Osteoblast (primary cell): ENCODE measurements at regions not wholly inside any gene's neighbourhood (a gene's known extent, or its start where the extent isn't known, plus 50 kb on each side); places are given as distances from the start of the nearest gene placed in this dataset.

Experiments used
- DNase-seq: peaks from one replicate; pipeline ENCODE4 v3.0.0; 2011; ENCODE audit warnings: low spot score, mixed read lengths; ENCODE audit not compliant: insufficient read length; ENCODE audit errors: missing footprints
- H2AFZ ChIP-seq: 2 replicates; pipeline ENCODE4 v1.6.0; 2011; ENCODE audit warnings: mild to moderate bottlenecking, low read length
- H3K27ac ChIP-seq: 2 replicates; pipeline ENCODE4 v1.5.1; 2011; ENCODE audit warnings: mild to moderate bottlenecking, low read depth, low read length, moderate library complexity
- H3K27me3 ChIP-seq: 2 replicates; pipeline ENCODE4 v1.6.0; 2012; ENCODE audit warnings: mild to moderate bottlenecking, control low read depth, inconsistent platforms, low read length, moderate library complexity; ENCODE audit not compliant: insufficient read depth
- H3K36me3 ChIP-seq: 2 replicates; pipeline ENCODE4 v1.5.1; 2011; ENCODE audit warnings: mild to moderate bottlenecking, low read length, control low read depth, moderate library complexity; ENCODE audit not compliant: insufficient read depth
- H3K4me1 ChIP-seq: 2 replicates; pipeline ENCODE4 v1.5.1; 2011; ENCODE audit warnings: mild to moderate bottlenecking, low read length, control low read depth, moderate library complexity; ENCODE audit not compliant: insufficient read depth
- H3K4me2 ChIP-seq: 2 replicates; pipeline ENCODE4 v1.6.0; 2011; ENCODE audit warnings: mild to moderate bottlenecking, low read length; ENCODE audit not compliant: insufficient read depth
- H3K4me3 ChIP-seq: fragments of 200-600 bp; sonication (generic); 3 replicates; pipeline ENCODE4 v1.5.1; 2012; ENCODE audit warnings: mild to moderate bottlenecking, low read length, inconsistent platforms; ENCODE audit not compliant: insufficient read depth
- H3K79me2 ChIP-seq: 2 replicates; pipeline ENCODE4 v1.6.0; 2012; ENCODE audit warnings: mild to moderate bottlenecking, low read length, control low read depth, inconsistent platforms; ENCODE audit not compliant: insufficient read depth
- H3K9me3 ChIP-seq: 2 replicates; pipeline ENCODE4 v1.5.1; 2011; ENCODE audit warnings: low read depth, low read length, control low read depth
- H4K20me1 ChIP-seq: 2 replicates; pipeline ENCODE4 v1.6.0; 2012; ENCODE audit warnings: mild to moderate bottlenecking, low read length, control low read depth; ENCODE audit not compliant: insufficient read depth
- CTCF ChIP-seq: IDR thresholded peaks from 2 replicates; pipeline ENCODE4 v1.5.1; 2011; ENCODE audit warnings: mild to moderate bottlenecking, low read depth, low read length, moderate library complexity; ENCODE audit errors: extremely low read depth

- DNase-seq: no peak
- H3K36me3 ChIP-seq: no peaks in the 10 kb centered on the region
- no peak for TF ChIP-seq CTCF
- H3K79me2 ChIP-seq: no peaks in the 10 kb centered on the region
- H3K4me2 ChIP-seq: peak overlapping the region; percentile 62
- no peaks in the 10 kb centered on the region for H4K20me1 ChIP-seq
- H3K9me3 ChIP-seq: no peaks in the 10 kb centered on the region
- no peaks in the 10 kb centered on the region for H3K27me3 ChIP-seq
- no peak overlapping the region for H3K4me3 ChIP-seq
- H3K27ac ChIP-seq: peak overlapping the region; percentile 64
- peaks cover 32% of the 10 kb centered on the region for H3K4me1 ChIP-seq
- H2AFZ ChIP-seq: peak overlapping the region; percentile 52
These were observed 195.8 kb upstream of the TNP1 start for GRCh38 chr2:217055624-217056023.

- DNase-seq: no peak
- no peaks in the 10 kb centered on the region for H3K9me3 ChIP-seq
- H2AFZ ChIP-seq: peak overlapping the region; percentile 52
- peaks cover 29% of the 10 kb centered on the region for H3K4me1 ChIP-seq
- H3K36me3 ChIP-seq: no peaks in the 10 kb centered on the region
- no peak for TF ChIP-seq CTCF
- peak overlapping the region; percentile 62 for H3K4me2 ChIP-seq
- H4K20me1 ChIP-seq: no peaks in the 10 kb centered on the region
- H3K27ac ChIP-seq: peak overlapping the region; percentile 64
- no peaks in the 10 kb centered on the region for H3K79me2 ChIP-seq
- H3K4me3 ChIP-seq: no peak overlapping the region
- H3K27me3 ChIP-seq: no peaks in the 10 kb centered on the region
These were observed 194.9 kb upstream of the TNP1 start for GRCh38 chr2:217054791-217055190.

GRCh38 chr2:217052856-217053577, 193.2 kb upstream of the TNP1 start:
- H4K20me1 ChIP-seq: no peaks in the 10 kb centered on the region
- DNase-seq: no peak

More at GRCh38 chr2:217052856-217053577, 193.2 kb upstream of the TNP1 start:
- H3K79me2 ChIP-seq: no peaks in the 10 kb centered on the region
- no peak for TF ChIP-seq CTCF
- H3K36me3 ChIP-seq: no peaks in the 10 kb centered on the region
- no peak overlapping the region for H3K27ac ChIP-seq
- H3K4me2 ChIP-seq: no peak overlapping the region
- H3K4me1 ChIP-seq: peaks cover 20% of the 10 kb centered on the region
- no peaks in the 10 kb centered on the region for H3K9me3 ChIP-seq
- no peaks in the 10 kb centered on the region for H3K27me3 ChIP-seq
- H3K4me3 ChIP-seq: no peak overlapping the region
- no peak overlapping the region for H2AFZ ChIP-seq
